Stomach (tissue), 4 donors: ENCODE measurements at regions not wholly inside any gene's neighbourhood (a gene's known extent, or its start where the extent isn't known, plus 50 kb on each side); places are given as distances from the start of the nearest gene placed in this dataset.
A peak's percentile ranks its signal among the peaks of the same experiment; 100 is the strongest.

Experiments used
- EP300 ChIP-seq: sonication (generic); formaldehyde crosslinking; IDR thresholded peaks from one replicate; pipeline ENCODE4 v1.6.1; 2017; ENCODE audit warnings: antibody characterized with exemption
- POLR2A ChIP-seq, 4 donors: fragments of 450-650 bp; IDR thresholded peaks; one replicate each; pipeline ENCODE4 v1.6.1; 2016; ENCODE audit warnings: antibody characterized with exemption in 4 of 4, control low read depth in 2 of 4, mild to moderate bottlenecking in 1 of 4, moderate library complexity in 1 of 4
- POLR2AphosphoS5 ChIP-seq, 3 donors: sonication (generic); formaldehyde crosslinking; IDR thresholded peaks; one replicate each; pipeline ENCODE4 v1.6.1; 2016; ENCODE audit warnings: antibody characterized with exemption in 3 of 3
- TF ChIP-seq, protein P1 (sequence below), 7 experiments: fragments of 450-650 bp in 4 of 7; fragments of 200-600 bp in 3 of 7; sonication (generic) in 3 of 7; IDR thresholded peaks; one replicate each; pipeline ENCODE4 v1.5.1; 2016 to 2019; ENCODE audit warnings: antibody characterized with exemption in 7 of 7, control low read depth in 2 of 7, mild to moderate bottlenecking in 1 of 7

- TF ChIP-seq, protein P1, sequence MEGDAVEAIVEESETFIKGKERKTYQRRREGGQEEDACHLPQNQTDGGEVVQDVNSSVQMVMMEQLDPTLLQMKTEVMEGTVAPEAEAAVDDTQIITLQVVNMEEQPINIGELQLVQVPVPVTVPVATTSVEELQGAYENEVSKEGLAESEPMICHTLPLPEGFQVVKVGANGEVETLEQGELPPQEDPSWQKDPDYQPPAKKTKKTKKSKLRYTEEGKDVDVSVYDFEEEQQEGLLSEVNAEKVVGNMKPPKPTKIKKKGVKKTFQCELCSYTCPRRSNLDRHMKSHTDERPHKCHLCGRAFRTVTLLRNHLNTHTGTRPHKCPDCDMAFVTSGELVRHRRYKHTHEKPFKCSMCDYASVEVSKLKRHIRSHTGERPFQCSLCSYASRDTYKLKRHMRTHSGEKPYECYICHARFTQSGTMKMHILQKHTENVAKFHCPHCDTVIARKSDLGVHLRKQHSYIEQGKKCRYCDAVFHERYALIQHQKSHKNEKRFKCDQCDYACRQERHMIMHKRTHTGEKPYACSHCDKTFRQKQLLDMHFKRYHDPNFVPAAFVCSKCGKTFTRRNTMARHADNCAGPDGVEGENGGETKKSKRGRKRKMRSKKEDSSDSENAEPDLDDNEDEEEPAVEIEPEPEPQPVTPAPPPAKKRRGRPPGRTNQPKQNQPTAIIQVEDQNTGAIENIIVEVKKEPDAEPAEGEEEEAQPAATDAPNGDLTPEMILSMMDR (IDR thresholded peaks at IDR 0.05), result peak in 1 of 7 experiments; percentile 20
- TF ChIP-seq EP300 (no peak), POLR2AphosphoS5 (IDR thresholded peaks at IDR 0.05) (no peak), POLR2A (IDR thresholded peaks at IDR 0.05) (no peak)
Observed at GRCh38 chr4:110970642-110971041, 347.8 kb upstream of the PITX2 start.
